ENCODE measurements at regions not wholly inside any gene's neighbourhood (a gene's known extent, or its start where the extent isn't known, plus 50 kb on each side); places are given as distances from the start of the nearest gene placed in this dataset.

- no peak for TF ChIP-seq CTCF (IDR thresholded peaks at IDR 0.05; ENCODE audit: insufficient read depth, low read depth, low read length)
- TF ChIP-seq EZH2 (IDR thresholded peaks at IDR 0.05; ENCODE audit: insufficient read depth, low read length): no peak
Observed at GRCh38 chr5:44440186-44440585, 51.0 kb upstream of the FGF10 start.

Data from astrocyte (in vitro differentiated cells and primary cell).